Tibial nerve (tissue), 4 donors: ENCODE measurements at regions not wholly inside any gene's neighbourhood (a gene's known extent, or its start where the extent isn't known, plus 50 kb on each side); places are given as distances from the start of the nearest gene placed in this dataset.

Experiments used
- DNase-seq, 2 donors: peaks; one replicate each; pipeline ENCODE4 v3.0.0-alpha.2; 2019; ENCODE audit warnings: low spot score in 2 of 2
- H3K27ac ChIP-seq, 4 donors: fragments of 200-600 bp; sonication (generic) in 3 of 4; one replicate each; pipeline ENCODE4 v1.5.1; 2017 to 2019; ENCODE audit warnings: mild to moderate bottlenecking in 1 of 4
- H3K27me3 ChIP-seq, 2 donors: fragments of 200-600 bp; sonication (generic) in 1 of 2; one replicate each; pipeline versions ENCODE4 v1.5.1 to v1.6.0; 2017 to 2019
- H3K36me3 ChIP-seq, 3 donors: fragments of 200-600 bp; sonication (generic); one replicate each; pipeline ENCODE4 v1.5.1; 2018 to 2019
- H3K4me1 ChIP-seq, 4 donors: fragments of 200-600 bp; sonication (generic) in 3 of 4; one replicate each; pipeline ENCODE4 v1.5.1; 2017 to 2019
- H3K4me3 ChIP-seq, 4 donors: fragments of 200-600 bp; sonication (generic) in 3 of 4; one replicate each; pipeline ENCODE4 v1.5.1; 2017 to 2019; ENCODE audit warnings: mild to moderate bottlenecking in 1 of 4, moderate library complexity in 1 of 4
- H3K9me3 ChIP-seq, 4 donors: fragments of 200-600 bp; sonication (generic) in 3 of 4; one replicate each; pipeline ENCODE4 v1.5.1; 2017 to 2019
- EP300 ChIP-seq, 2 donors: sonication (generic); formaldehyde crosslinking; IDR thresholded peaks; one replicate each; pipeline ENCODE4 v1.6.1; 2017; ENCODE audit warnings: antibody characterized with exemption in 2 of 2, mild to moderate bottlenecking in 1 of 2
- POLR2A ChIP-seq, 2 donors: fragments of 450-650 bp; IDR thresholded peaks; one replicate each; pipeline ENCODE4 v1.6.1; 2017; ENCODE audit warnings: antibody characterized with exemption in 2 of 2, mild to moderate bottlenecking in 2 of 2, moderate library complexity in 2 of 2
- WGBS, 2 donors: methylation state at CpG; one replicate each; pipeline ENCODE4 v1.1.5; 2018; 5-methylcytosine and 5-hydroxymethylcytosine counted together
- TF ChIP-seq, protein P1 (sequence below), 5 experiments: fragments of 200-600 bp in 3 of 5; fragments of 450-650 bp in 2 of 5; sonication (generic) in 3 of 5; IDR thresholded peaks; one replicate each; pipeline ENCODE4 v1.5.1; 2016 to 2019; ENCODE audit warnings: antibody characterized with exemption in 5 of 5, mild to moderate bottlenecking in 3 of 5, moderate library complexity in 2 of 5

DNA sequence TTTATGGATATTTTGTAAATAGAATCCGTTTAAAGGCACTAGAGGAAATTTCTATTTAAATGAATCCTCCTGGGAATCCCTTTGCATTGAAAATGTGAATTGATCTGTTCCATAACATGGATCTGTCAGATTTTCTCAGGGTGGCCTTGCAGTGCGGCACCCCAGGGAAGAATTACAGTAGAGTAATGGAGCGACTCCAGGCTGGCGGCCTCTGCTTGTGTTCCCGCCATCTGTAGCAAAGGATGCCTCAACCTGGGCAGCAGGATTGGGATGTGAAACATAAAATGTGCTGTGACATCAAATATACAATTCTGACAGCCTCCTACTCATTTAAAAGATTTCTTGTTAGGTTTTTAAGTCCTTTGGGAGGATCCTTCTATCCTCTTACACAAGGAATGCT is 115.9 kb downstream of the RHOU start:
- H3K27me3 ChIP-seq: no peaks in the 10 kb centered on the region
- H3K9me3 ChIP-seq: peaks cover 0 to 4% (median 0%) of the 10 kb centered on the region in 4 donors
- H3K4me1 ChIP-seq: no peaks in the 10 kb centered on the region
- no peak overlapping the region for H3K27ac ChIP-seq
- WGBS, 2 donors: 95 to 96% methylated on average over 5 of the region's 5 CpGs
- H3K4me3 ChIP-seq: no peak overlapping the region
- TF ChIP-seq EP300 (IDR thresholded peaks at IDR 0.05) (no peak), POLR2A (IDR thresholded peaks at IDR 0.05) (no peak)
- TF ChIP-seq, protein P1, sequence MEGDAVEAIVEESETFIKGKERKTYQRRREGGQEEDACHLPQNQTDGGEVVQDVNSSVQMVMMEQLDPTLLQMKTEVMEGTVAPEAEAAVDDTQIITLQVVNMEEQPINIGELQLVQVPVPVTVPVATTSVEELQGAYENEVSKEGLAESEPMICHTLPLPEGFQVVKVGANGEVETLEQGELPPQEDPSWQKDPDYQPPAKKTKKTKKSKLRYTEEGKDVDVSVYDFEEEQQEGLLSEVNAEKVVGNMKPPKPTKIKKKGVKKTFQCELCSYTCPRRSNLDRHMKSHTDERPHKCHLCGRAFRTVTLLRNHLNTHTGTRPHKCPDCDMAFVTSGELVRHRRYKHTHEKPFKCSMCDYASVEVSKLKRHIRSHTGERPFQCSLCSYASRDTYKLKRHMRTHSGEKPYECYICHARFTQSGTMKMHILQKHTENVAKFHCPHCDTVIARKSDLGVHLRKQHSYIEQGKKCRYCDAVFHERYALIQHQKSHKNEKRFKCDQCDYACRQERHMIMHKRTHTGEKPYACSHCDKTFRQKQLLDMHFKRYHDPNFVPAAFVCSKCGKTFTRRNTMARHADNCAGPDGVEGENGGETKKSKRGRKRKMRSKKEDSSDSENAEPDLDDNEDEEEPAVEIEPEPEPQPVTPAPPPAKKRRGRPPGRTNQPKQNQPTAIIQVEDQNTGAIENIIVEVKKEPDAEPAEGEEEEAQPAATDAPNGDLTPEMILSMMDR (IDR thresholded peaks at IDR 0.05): no peak
- H3K36me3 ChIP-seq: no peaks in the 10 kb centered on the region
- DNase-seq: no peak

DNA sequence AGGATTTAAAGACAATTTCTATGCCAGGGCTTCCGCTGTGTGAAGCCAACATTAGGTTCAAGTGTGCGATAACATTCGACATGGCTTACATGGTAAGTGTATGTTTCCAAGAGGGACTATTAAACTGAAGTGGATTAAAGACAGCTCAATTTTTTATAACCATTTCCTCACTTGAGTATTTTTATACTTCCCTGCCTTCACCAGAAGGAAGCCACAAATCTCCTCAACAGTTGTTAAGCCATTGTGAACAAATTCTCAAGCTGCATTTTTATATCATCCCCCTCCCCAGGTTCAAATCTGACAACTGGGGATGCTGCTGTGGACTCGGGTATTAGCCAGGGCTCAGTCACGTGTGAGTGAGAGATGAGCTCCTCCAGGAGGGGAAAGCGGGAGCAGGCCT is 116.3 kb downstream of the RHOU start:
- WGBS, 2 donors: 73 to 82% methylated on average over 6 of the region's 6 CpGs
- peaks cover 0 to 4% (median 0%) of the 10 kb centered on the region in 4 donors for H3K9me3 ChIP-seq
- H3K27me3 ChIP-seq: no peaks in the 10 kb centered on the region
- H3K27ac ChIP-seq: no peak overlapping the region
- TF ChIP-seq, protein P1 (IDR thresholded peaks at IDR 0.05): no peak
- TF ChIP-seq EP300 (IDR thresholded peaks at IDR 0.05) (no peak), POLR2A (IDR thresholded peaks at IDR 0.05) (no peak)
- no peak overlapping the region for H3K4me3 ChIP-seq
- no peaks in the 10 kb centered on the region for H3K4me1 ChIP-seq
- no peaks in the 10 kb centered on the region for H3K36me3 ChIP-seq
- no peak for DNase-seq

DNA sequence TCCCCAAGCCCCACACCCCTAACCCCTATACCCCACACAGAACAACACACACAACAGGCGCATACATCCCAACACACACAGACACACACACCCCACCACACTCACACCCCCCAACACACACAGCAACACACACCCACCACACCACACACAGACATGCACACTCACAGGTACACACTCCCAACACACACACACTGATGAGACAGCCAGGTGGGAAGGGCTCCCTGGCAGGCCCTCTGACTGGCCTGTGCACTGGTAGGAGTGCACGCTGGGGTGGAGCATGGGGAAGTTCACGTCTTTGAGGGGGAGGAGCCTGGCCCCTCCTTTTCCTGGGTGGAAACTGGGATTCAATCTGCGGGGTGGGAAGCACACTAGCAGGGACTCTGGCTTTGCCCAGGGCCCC is 116.7 kb downstream of the RHOU start:
- WGBS, 2 donors: 64 to 68% methylated on average over 4 of the region's 4 CpGs
- peaks cover 0 to 4% (median 0%) of the 10 kb centered on the region in 4 donors for H3K9me3 ChIP-seq
- no peak overlapping the region for H3K27ac ChIP-seq
- no peaks in the 10 kb centered on the region for H3K27me3 ChIP-seq
- H3K4me1 ChIP-seq: no peaks in the 10 kb centered on the region
- no peak for DNase-seq
- TF ChIP-seq POLR2A (IDR thresholded peaks at IDR 0.05) (no peak), EP300 (IDR thresholded peaks at IDR 0.05) (no peak)
- TF ChIP-seq, protein P1 (IDR thresholded peaks at IDR 0.05): no peak
- H3K36me3 ChIP-seq: no peaks in the 10 kb centered on the region
- no peak overlapping the region for H3K4me3 ChIP-seq

DNA sequence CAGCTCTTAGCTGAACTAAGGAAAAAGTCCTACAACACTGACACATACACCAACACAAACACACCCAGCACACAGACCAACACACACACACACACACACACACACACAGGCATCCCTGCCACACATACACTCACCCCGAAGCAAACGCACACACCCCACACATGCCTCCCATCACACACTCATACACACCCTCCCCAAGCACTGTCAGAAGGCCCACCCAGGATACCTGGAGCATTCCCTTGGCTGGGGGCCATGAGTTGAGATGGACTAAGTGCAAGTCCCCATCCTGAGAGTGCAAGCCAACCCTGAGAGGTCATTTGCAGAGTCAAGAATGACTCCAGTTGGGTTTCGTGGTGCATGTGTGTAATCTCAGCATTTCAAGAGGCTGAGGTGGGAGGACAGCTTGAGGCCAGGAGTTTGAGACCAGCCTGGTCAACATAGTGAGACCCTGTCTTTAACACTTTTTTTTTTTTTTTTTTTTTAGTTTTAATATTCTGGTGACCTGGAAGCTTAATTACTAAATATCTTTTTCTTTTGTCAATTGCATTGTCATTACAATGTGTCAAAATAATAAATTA is 117.3 kb downstream of the RHOU start:
- WGBS, 2 donors: 91 to 92% methylated on average over 1 to 3 of the region's 3 CpGs
- no peak overlapping the region for H3K27ac ChIP-seq
- peaks cover 0 to 4% (median 0%) of the 10 kb centered on the region in 4 donors for H3K9me3 ChIP-seq
- DNase-seq: no peak
- H3K27me3 ChIP-seq: no peaks in the 10 kb centered on the region
- no peak overlapping the region for H3K4me3 ChIP-seq
- TF ChIP-seq POLR2A (IDR thresholded peaks at IDR 0.05) (no peak), EP300 (IDR thresholded peaks at IDR 0.05) (no peak)
- TF ChIP-seq, protein P1 (IDR thresholded peaks at IDR 0.05): no peak
- no peaks in the 10 kb centered on the region for H3K4me1 ChIP-seq
- no peaks in the 10 kb centered on the region for H3K36me3 ChIP-seq

DNA sequence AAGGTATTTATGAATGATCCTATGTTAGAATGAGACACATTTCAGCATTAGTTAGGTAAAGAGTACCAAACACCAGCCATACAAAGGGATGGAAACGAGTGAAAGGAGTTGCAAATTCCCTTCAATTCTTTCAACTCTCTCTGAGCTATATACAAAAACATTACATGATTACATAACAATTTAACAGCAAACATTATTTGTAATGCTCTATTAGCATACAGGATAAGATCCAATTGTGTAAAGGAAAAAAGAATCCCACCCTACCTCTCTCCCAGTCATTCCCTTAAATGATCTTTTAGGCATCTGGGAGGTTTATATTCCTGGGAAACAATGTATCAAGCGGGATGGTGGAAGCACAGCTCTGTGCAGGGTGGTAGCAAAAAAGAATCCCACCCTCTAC is 117.9 kb downstream of the RHOU start:
- DNase-seq: no peak
- Histone ChIP-seq H3K4me1 (no peaks in the 10 kb centered on the region), H3K9me3 (peaks cover 0 to 4% (median 0%) of the 10 kb centered on the region in 4 donors), H3K27ac (no peak overlapping the region), H3K36me3 (no peaks in the 10 kb centered on the region), H3K4me3 (no peak overlapping the region), H3K27me3 (no peaks in the 10 kb centered on the region)
- WGBS, 2 donors: 86 to 90% methylated on average over 2 of the region's 2 CpGs
- no peak for TF ChIP-seq EP300 (IDR thresholded peaks at IDR 0.05)
- TF ChIP-seq, protein P1 (IDR thresholded peaks at IDR 0.05): no peak
- TF ChIP-seq POLR2A (IDR thresholded peaks at IDR 0.05): no peak
